ENCODE measurements at regions not wholly inside any gene's neighbourhood (a gene's known extent, or its start where the extent isn't known, plus 50 kb on each side); places are given as distances from the start of the nearest gene placed in this dataset.
A peak's percentile ranks its signal among the peaks of the same experiment; 100 is the strongest.
"Not testable (repeated sequence)": the region's sequence is repeated elsewhere in the genome, so short reads cannot be mapped to it uniquely, and the experiment has no call there.

GRCh38 chr4:65265526-65265925 lies 404.8 kb downstream of the EPHA5 start:
- DNase-seq: no peak

GRCh38 chr4:65259296-65259695 lies 411.0 kb downstream of the EPHA5 start:
- DNase-seq: no peak

GRCh38 chr4:65250916-65251315 lies 419.4 kb downstream of the EPHA5 start:
- DNase-seq: no peak

DNA sequence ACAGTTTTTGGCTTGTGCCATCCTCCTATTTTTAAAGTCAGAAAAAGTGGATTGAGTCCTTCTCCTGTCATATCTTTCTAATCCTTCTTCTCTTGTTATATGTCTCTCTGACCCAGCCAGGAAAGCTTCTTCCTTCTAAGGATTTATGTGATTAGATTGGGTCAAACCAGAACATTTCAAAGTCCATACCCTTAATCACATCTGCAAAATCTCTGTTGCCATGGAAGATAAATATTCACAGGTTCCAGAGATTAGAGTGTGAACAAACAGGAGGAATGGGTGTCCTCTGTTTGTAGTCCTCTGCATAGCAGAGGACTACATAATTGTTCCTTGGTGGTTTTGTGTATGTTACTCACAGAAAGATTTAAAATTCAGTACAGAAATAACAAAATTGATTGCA lies 421.2 kb downstream of the EPHA5 start:
- no peak for DNase-seq

DNA sequence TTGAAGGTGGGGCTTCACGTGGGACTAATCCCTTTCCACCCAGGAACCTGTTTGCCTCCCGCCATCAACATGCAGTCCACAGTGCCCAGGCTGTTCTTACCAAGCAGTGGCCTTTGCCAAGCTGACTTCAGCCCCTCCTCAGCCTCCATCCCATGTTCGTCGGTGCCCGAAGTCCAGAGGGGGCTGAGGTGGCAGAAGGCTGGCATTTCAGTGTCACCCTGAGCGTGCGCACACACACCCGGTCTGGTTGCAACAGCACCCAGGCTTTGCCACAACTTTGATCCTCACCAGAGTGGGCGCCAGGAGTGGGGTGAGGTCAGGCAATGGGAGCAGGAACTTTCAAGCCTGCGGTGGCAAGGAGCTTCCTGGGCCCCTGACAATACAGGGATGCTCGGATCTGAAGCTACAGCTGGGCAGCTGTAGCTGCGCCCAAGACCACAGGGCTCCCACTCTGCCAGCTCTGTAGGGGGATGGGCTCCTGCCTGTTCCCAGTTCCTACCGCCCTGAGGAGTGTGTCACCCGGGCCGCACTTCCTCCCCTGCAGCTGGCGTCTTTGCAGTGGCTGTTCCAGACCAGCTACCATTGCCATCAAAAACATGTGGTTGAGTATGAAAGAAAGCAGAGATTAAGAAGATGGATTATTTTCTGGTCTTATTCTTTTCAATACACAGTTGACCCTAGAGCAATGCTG lies 428.0 kb downstream of the EPHA5 start:
- no peak for DNase-seq

DNA sequence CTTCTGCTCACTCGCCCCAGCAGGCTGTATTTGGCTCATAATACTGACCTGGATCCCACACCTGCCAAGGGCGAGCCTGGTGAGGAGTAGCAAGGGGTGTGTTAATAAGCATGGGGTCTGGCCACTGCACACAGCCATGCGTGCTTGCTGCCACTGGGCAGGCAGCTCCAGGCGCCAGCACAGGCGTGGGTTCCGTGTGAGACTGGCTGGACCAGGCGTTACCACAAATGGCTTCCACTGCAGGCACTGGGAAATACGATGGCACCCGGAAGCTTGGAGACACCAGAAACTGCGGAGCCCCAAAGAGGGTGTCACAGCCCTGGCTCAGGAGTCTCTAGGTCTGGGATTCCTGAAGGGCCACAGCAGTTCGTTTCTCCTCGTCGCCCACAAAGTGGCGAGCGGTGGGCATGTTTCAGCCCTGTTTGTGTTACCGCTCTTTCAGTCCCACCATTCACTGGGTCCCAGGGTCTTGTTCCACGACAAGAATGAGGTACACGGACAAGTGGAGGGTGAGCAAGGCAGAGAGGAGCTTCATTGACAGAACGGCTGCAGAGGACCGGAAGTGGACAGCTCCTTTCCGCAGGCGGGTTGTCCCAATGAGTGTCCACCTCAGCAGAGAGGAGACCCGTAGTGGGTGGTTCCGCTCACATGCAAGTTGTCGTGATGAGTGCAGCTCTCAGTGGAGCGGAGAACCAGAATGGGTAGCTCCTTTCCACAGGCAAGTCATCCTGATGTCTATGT lies 428.9 kb downstream of the EPHA5 start:
- no peak for DNase-seq

GRCh38 chr4:65234061-65234460 lies 436.2 kb downstream of the EPHA5 start:
- no peak for DNase-seq

- peak; percentile 61 for DNase-seq
Observed at GRCh38 chr4:65227628-65228027, 442.7 kb downstream of the EPHA5 start.

DNA sequence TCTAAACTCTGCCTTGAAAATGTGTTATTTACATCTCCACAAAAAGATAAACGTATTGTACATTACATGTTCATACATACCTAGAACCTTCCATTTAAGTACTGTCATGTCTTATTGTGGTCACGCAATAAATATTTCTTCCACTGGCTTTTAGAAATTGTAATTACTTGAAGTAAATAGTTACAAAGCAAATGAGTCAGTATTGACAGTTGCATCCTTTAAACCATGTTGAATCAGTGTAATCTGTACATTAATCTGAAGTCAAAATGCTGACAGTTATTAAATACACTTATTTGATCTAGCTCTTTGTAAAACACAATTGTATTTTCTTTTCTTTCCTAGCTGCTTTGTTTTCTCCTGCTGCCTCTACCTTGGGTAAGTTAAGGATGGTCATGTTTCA lies 446.7 kb downstream of the EPHA5 start:
- no peak for DNase-seq

GRCh38 chr4:65223074-65223473 lies 447.2 kb downstream of the EPHA5 start:
- DNase-seq: not testable (repeated sequence)

DNA sequence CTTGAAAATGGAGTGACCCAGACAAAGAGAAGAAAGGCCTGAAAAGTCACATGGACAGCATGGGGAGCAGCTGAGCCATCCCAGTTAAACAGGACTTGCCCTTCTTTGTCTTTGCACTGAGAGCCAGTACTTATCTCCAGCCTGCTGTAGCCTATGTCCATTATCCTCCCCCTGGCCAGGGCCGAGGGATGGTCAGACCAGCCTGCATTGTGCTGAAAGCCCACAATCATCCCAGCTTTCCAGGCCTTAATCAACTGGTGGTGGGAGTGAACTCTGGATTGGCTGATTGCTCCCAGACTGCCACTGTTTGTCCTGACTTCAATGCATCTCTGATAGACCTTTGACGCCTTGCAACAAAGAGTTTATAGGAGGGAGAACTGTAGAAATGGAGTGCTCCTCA lies 453.1 kb downstream of the EPHA5 start:
- DNase-seq: no peak

DNA sequence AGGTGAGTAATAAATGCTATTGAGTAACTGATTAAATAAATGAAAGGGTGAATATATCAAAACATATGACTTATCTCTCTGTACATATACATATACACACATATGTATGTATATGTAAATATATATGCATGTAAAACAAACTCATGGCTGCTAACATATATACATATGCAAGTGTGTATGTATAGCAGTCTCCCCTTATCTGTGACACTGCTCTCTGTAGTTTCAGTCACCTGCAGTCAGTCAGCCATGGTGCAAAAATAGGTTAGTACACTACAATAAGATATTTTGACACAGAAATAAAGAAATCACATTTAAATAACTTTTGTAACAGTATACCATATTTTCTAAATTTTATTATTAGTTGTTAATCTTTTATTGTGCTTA lies 467.4 kb downstream of the EPHA5 start:
- no peak for DNase-seq

DNA sequence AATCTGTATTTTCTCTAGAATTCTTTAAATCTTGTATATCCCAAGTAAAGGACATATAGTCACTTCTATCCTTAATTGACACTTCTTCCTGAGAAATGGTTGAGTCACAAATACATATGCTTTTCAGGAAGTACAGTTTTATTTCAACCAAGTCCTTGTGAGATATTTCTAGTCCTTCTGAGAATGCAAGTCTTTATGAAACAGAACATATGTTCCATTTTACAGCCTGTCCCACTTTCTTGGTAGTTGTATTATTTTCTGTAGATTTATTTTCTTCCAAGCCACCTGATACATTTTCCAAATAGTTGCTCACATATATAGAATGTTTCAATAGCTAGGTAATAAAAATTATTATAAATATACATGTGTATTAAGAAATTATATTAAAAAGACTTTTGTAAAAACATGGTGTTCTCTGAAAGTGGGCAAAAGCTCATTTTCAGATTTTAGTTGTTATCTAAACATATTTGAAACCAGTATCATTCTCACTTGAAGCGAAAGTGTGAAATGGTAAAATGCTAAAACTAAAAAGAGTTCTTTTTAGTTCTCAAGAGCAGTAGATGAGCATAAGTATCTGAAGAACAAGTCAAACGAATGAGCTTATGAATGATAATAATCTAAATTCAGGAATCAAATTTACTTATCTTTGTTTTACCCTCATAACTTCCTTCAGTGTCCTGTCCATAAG lies 468.0 kb downstream of the EPHA5 start:
- DNase-seq: no peak

GRCh38 chr4:65195666-65196065 lies 474.6 kb downstream of the EPHA5 start:
- no peak for DNase-seq

DNA sequence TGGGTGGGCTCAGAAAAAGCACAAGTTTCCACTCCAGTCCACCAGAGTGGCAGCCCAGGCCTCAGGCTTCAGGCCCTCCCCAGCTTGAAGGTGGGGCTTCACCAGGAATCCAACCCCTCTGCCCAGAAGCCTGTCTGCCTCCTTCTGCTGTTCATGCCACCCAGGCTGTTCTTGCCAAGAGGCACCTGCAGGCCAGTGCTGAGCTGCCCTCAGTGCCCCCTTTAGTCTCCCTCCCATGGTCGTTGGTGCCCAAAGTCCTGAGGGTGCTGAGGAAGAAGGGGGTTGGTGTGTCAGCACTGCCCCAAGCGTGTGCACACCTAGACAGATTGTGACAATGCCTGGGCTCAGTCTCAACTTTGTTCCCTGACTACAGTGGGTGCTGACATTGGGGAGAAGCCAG lies 475.3 kb downstream of the EPHA5 start:
- no peak for DNase-seq

GRCh38 chr4:65193985-65194384 lies 476.3 kb downstream of the EPHA5 start:
- DNase-seq: no peak

DNA sequence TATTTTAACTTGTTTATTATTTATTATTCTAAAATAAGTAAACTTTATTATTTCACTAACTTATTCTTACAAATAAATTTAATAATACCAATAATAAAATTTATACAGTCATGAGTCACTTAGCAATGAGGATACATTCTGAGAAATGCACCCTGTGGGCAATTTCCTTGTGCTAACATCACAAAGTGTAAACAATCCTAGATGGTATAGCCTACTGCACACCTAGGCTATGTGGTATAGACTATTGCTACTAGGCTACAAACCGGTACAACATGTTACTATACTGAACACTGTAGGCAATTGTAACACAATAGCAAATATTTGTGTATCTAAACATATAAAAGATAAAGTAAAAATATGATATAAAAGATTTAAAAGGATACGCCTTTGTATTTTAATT lies 479.5 kb downstream of the EPHA5 start:
- DNase-seq: no peak

GRCh38 chr4:65175585-65175984 lies 494.7 kb downstream of the EPHA5 start:
- DNase-seq: no peak

DNA sequence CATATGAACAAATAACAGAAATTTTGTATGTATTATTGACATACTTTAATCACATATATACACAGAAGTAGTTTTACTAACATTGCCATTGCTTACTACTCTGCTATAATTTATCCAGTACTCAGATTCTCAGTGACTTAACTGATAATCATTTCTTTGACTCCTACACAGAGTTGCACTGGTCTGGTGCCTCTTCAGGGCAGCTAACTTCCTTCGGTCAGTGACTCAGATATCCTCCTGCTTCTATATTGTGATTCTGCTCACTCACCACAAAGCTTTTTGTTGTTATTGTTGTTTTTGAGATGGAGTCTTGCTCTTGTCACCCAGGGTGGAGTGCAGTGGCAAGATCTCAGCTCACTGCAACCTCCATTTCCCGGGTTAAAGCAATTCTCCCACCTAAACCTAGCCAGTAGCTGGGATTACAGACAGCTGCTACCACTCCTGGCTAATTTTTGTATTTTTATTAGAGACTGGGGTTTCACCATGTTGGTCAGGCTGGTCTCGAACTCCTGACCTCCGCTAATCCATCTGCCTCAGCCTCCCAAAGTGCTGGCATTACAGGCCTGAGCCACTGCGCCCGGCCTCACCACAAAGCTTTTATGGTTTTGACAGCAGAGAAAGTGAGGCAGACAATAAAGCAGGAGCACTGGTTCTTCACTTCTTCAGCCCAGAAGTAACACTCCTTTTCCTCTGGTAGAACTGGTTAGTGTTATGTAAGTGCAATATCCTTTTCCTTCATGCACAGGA lies 499.3 kb downstream of the EPHA5 start:
- peak; percentile 63 for DNase-seq

DNA sequence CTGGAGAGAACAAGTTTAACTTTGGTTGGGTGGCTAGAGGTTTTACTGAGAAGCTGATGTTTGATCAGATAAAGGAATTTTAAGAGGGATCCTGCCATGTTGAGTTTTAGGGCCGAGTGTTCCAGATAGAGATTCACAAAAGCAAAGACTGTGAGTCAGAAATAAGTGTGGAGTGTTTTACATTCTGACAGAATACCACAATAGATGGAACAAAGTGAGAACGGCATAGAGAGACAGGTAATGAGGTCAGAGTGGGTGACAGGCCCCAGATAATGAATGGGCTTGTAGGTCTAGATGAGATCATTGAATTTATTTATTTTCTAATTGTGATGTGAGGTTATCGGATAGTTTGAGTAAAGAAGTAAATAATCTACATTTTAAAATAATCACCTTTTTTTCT lies 502.6 kb downstream of the EPHA5 start:
- no peak for DNase-seq

DNA sequence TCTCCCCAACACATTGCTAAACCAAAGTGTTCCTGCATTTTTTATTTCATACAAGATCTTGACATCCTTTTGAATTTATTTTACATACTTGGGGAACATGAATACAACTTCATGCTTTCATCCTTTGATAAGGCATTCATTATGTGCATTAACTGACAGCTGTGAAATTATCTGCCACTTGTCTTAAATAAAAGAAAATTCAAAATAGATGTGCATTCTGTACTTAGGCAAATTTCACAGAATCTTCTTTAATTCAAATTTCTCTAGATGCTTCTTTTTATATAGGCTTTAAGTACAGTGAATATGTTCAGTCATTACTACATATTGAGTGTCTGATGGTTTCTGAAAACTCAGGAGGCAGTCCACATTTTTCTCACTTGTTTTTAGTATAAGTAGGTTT lies 518.1 kb downstream of the EPHA5 start:
- DNase-seq: no peak

DNA sequence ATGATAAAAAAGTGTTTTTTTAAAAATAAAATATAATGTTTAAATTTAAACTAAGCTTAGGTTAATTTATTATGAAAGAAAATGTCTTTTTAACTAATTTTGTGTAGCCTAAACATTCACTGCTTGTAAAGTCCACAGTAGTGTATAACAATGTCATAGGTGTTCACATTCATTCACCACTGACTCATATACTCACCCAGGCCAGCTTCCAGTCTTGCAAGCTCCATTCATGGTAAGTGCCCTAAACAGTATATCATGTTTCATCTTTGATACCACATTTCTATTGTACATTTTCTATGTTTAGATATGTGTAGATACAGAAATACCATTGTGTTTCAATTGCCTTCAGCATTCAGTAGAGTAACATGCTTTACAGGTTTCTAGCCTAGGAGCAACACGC lies 530.3 kb downstream of the EPHA5 start:
- DNase-seq: no peak

- no peak for DNase-seq
Observed at GRCh38 chr4:65126200-65126599, 544.1 kb downstream of the EPHA5 start.

DNA sequence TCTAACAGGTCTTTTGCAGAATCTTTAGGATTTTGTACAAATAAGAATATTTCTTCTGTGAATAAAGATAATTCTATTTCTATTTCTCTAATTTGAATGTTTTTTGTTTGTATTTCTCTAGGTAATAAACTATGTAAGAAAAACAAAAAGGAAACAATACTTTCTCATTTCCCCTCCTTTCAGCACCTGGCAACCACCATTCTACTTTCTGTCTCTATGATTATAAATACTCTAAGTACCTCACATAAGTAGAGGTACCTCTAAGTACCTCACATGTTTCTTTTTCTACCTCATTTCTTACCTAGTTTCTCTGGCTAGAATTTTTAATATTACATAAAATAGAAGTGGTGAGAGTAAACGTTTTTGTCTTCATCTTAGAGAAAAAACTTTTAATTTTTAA lies 550.0 kb downstream of the EPHA5 start:
- no peak for DNase-seq
